ENCODE measurements at regions not wholly inside any gene's neighbourhood (a gene's known extent, or its start where the extent isn't known, plus 50 kb on each side); places are given as distances from the start of the nearest gene placed in this dataset.

DNA sequence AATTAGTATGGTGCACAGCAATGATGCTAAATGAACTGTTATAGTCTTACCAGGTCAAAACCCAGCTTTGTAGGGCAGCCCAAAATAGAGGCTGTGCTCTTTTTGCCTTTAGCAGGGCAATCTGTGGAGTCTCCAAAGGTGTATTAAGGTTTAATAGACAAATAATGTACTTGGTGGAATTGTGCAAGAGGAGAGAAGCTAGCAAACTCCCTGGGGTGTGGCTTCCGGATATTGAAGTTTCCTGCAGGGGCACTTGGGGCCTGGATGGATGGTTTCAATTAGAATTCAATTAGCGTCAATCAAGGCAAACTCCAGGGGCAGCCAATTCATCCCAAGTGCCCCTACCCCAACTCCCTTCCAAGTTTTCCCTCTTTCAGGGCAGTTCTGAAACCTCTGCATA, 285.8 kb downstream of the UTP18 start:
- TF ChIP-seq POLR2AphosphoS5 (IDR thresholded peaks at IDR 0.05; ENCODE audit: low read depth, low read length) = no peak
- TF ChIP-seq SIN3A (IDR thresholded peaks at IDR 0.05; ENCODE audit: borderline replicate concordance, insufficient read depth, low read length) = no peak
- TF ChIP-seq TAF1 (IDR thresholded peaks at IDR 0.05; ENCODE audit: borderline replicate concordance, insufficient read depth, low read length) = no peak
- TF ChIP-seq, protein P1, sequence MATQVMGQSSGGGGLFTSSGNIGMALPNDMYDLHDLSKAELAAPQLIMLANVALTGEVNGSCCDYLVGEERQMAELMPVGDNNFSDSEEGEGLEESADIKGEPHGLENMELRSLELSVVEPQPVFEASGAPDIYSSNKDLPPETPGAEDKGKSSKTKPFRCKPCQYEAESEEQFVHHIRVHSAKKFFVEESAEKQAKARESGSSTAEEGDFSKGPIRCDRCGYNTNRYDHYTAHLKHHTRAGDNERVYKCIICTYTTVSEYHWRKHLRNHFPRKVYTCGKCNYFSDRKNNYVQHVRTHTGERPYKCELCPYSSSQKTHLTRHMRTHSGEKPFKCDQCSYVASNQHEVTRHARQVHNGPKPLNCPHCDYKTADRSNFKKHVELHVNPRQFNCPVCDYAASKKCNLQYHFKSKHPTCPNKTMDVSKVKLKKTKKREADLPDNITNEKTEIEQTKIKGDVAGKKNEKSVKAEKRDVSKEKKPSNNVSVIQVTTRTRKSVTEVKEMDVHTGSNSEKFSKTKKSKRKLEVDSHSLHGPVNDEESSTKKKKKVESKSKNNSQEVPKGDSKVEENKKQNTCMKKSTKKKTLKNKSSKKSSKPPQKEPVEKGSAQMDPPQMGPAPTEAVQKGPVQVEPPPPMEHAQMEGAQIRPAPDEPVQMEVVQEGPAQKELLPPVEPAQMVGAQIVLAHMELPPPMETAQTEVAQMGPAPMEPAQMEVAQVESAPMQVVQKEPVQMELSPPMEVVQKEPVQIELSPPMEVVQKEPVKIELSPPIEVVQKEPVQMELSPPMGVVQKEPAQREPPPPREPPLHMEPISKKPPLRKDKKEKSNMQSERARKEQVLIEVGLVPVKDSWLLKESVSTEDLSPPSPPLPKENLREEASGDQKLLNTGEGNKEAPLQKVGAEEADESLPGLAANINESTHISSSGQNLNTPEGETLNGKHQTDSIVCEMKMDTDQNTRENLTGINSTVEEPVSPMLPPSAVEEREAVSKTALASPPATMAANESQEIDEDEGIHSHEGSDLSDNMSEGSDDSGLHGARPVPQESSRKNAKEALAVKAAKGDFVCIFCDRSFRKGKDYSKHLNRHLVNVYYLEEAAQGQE (IDR thresholded peaks at IDR 0.05; ENCODE audit: insufficient read depth in 1 of 2, low read depth in 2 of 2, low read length in 2 of 2) = no peak
- TF ChIP-seq FOXP2 (optimal IDR thresholded peaks at IDR 0.05; ENCODE audit: borderline replicate concordance, extremely low read depth, extremely low read length, insufficient read depth) = no peak
